ENCODE measurements at regions not wholly inside any gene's neighbourhood (a gene's known extent, or its start where the extent isn't known, plus 50 kb on each side); places are given as distances from the start of the nearest gene placed in this dataset.

DNA sequence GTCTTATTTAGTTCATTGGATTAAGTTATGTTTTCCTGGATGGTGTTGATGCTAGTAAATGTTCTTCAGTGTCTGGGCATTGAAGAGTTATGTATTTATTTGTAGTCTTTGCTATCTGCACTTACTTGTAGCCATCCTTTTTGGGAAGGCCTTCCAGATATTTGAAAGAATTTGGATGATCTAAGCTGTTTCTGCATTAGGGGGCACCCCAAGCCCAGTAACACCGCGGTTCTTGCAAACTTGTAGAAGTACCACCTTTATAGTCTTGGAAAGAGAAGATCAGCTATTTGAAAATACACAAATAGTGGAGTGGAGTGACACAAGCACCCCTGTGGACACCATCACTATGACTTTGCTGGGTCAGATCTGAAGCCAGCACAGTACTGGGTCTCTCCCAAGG lies 175.9 kb upstream of the KIF2B start:
- TF ChIP-seq, protein P1, sequence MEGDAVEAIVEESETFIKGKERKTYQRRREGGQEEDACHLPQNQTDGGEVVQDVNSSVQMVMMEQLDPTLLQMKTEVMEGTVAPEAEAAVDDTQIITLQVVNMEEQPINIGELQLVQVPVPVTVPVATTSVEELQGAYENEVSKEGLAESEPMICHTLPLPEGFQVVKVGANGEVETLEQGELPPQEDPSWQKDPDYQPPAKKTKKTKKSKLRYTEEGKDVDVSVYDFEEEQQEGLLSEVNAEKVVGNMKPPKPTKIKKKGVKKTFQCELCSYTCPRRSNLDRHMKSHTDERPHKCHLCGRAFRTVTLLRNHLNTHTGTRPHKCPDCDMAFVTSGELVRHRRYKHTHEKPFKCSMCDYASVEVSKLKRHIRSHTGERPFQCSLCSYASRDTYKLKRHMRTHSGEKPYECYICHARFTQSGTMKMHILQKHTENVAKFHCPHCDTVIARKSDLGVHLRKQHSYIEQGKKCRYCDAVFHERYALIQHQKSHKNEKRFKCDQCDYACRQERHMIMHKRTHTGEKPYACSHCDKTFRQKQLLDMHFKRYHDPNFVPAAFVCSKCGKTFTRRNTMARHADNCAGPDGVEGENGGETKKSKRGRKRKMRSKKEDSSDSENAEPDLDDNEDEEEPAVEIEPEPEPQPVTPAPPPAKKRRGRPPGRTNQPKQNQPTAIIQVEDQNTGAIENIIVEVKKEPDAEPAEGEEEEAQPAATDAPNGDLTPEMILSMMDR (optimal IDR thresholded peaks at IDR 0.05 in 1 of 3, IDR thresholded peaks at IDR 0.05 in 1 of 3, conservative IDR thresholded peaks at IDR 0.05 in 1 of 3; ENCODE audit: extremely low read depth in 1 of 3, insufficient read depth in 2 of 3, low read length in 3 of 3) = no peak
- no peak for TF ChIP-seq EZH2 (IDR thresholded peaks at IDR 0.05; ENCODE audit: low read length)
